Thoracic aorta (tissue), 2 donors: ENCODE measurements at regions not wholly inside any gene's neighbourhood (a gene's known extent, or its start where the extent isn't known, plus 50 kb on each side); places are given as distances from the start of the nearest gene placed in this dataset.

Source experiments
- ATAC-seq: fragments of 150-250 bp; one replicate; pipeline ENCODE4 v1.8.0; 2017; ENCODE audit warnings: low read depth; ENCODE audit not compliant: insufficient number of reproducible peaks, low FRiP score
- DNase-seq: peaks from one replicate; pipeline ENCODE4 v3.0.0-alpha.2; 2020; ENCODE audit warnings: low spot score
- H3K27ac ChIP-seq, 2 donors: fragments of 200-600 bp; sonication (generic); 1 replicate in 1 of 2; 2 replicates in 1 of 2; pipeline ENCODE4 v1.5.1; 2016; ENCODE audit warnings: mild to moderate bottlenecking in 2 of 2, moderate library complexity in 2 of 2
- H3K27me3 ChIP-seq: fragments of 200-600 bp; sonication (generic); replicated peaks from 2 replicates; pipeline ENCODE4 v1.6.0; 2016; ENCODE audit warnings: mild to moderate bottlenecking; ENCODE audit not compliant: insufficient read depth
- H3K36me3 ChIP-seq: fragments of 200-600 bp; sonication (generic); one replicate; pipeline ENCODE4 v1.5.1; 2016
- H3K4me1 ChIP-seq, 2 donors: fragments of 200-600 bp; sonication (generic); 1 replicate in 1 of 2; 2 replicates in 1 of 2; pipeline versions ENCODE4 v1.5.1 to v1.6.0; 2016; ENCODE audit warnings: low read depth in 2 of 2, mild to moderate bottlenecking in 1 of 2; ENCODE audit not compliant: control insufficient read depth in 1 of 2
- H3K4me3 ChIP-seq: fragments of 200-600 bp; sonication (generic); 2 replicates; pipeline ENCODE4 v1.5.1; 2016; ENCODE audit warnings: mild to moderate bottlenecking
- H3K9me3 ChIP-seq: fragments of 200-600 bp; sonication (generic); 2 replicates; pipeline ENCODE4 v1.5.1; 2016
- CTCF ChIP-seq: fragments of 200-600 bp; sonication (generic); IDR thresholded peaks from one replicate; pipeline ENCODE4 v1.5.1; 2019; ENCODE audit warnings: antibody characterized with exemption

GRCh38 chr5:10921160-10921559 is 160.1 kb upstream of the DAP start:
- Histone ChIP-seq H3K4me1 (no peaks in the 10 kb centered on the region), H3K27ac (no peak overlapping the region), H3K4me3 (no peak overlapping the region), H3K27me3 (no peaks in the 10 kb centered on the region), H3K9me3 (no peaks in the 10 kb centered on the region), H3K36me3 (no peaks in the 10 kb centered on the region)
- no peak for DNase-seq
- no peak for TF ChIP-seq CTCF
- no peak for ATAC-seq

- Histone ChIP-seq H3K9me3 (no peaks in the 10 kb centered on the region), H3K4me3 (no peak overlapping the region), H3K36me3 (no peaks in the 10 kb centered on the region), H3K4me1 (no peaks in the 10 kb centered on the region), H3K27me3 (no peaks in the 10 kb centered on the region), H3K27ac (no peak overlapping the region)
- ATAC-seq = no peak
- no peak for TF ChIP-seq CTCF
- no peak for DNase-seq
These were observed 159.4 kb upstream of the DAP start for GRCh38 chr5:10920400-10920799.

GRCh38 chr5:10914741-10915480 is 153.9 kb upstream of the DAP start:
- no peak for TF ChIP-seq CTCF
- DNase-seq (no peak), ATAC-seq (no peak)
- Histone ChIP-seq H3K36me3 (no peaks in the 10 kb centered on the region), H3K27me3 (no peaks in the 10 kb centered on the region), H3K4me3 (no peak overlapping the region), H3K4me1 (no peaks in the 10 kb centered on the region), H3K9me3 (no peaks in the 10 kb centered on the region), H3K27ac (no peak overlapping the region)

- H3K36me3 ChIP-seq = no peaks in the 10 kb centered on the region
- no peaks in the 10 kb centered on the region for H3K9me3 ChIP-seq
- H3K4me1 ChIP-seq = no peaks in the 10 kb centered on the region
- no peaks in the 10 kb centered on the region for H3K27me3 ChIP-seq
- no peak for TF ChIP-seq CTCF
- no peak overlapping the region for H3K4me3 ChIP-seq
- no peak overlapping the region for H3K27ac ChIP-seq
- DNase-seq (no peak), ATAC-seq (no peak)
These were observed 152.8 kb upstream of the DAP start for GRCh38 chr5:10913841-10914240.

- Histone ChIP-seq H3K9me3 (no peaks in the 10 kb centered on the region), H3K27ac (no peak overlapping the region), H3K4me3 (no peak overlapping the region), H3K27me3 (no peaks in the 10 kb centered on the region), H3K36me3 (no peaks in the 10 kb centered on the region), H3K4me1 (no peaks in the 10 kb centered on the region)
- ATAC-seq (no peak), DNase-seq (no peak)
- TF ChIP-seq CTCF = no peak
These were observed 152.3 kb upstream of the DAP start for GRCh38 chr5:10913181-10913810.
